Pancreas (tissue), 10 donors: ENCODE measurements at regions not wholly inside any gene's neighbourhood (a gene's known extent, or its start where the extent isn't known, plus 50 kb on each side); places are given as distances from the start of the nearest gene placed in this dataset.
A peak's percentile ranks its signal among the peaks of the same experiment; 100 is the strongest.

Experiments
- ATAC-seq, 4 donors: fragments of 200-7000 bp; cut with Tn5 transposase; one replicate each; pipeline versions ENCODE4 v1.8.0 to v1.9.1; 2020; ENCODE audit warnings: mild to moderate bottlenecking in 4 of 4, moderate library complexity in 4 of 4
- DNase-seq, 6 donors: peaks; one replicate each; pipeline ENCODE4 v3.0.0-alpha.2; 2020
- FAIRE-seq: peaks from 2 replicates; lab custom pipeline; 2012; peaks lifted over from hg19 to GRCh38; lab: Jason Lieb, UNC
- H3K27ac ChIP-seq, 4 donors: fragments of 200-600 bp; sonication (generic); 1 replicate in 3 of 4; 2 replicates in 1 of 4; pipeline versions ENCODE4 v1.5.0 to v1.8.0; 2020
- H3K27me3 ChIP-seq, 4 donors: fragments of 200-600 bp; one replicate each; pipeline ENCODE4 v1.8.0; 2021
- H3K36me3 ChIP-seq, 3 donors: fragments of 200-600 bp; sonication (generic) in 1 of 3; one replicate each; pipeline versions ENCODE4 v1.5.0 to v1.8.0; 2020 to 2021
- H3K4me1 ChIP-seq, 3 donors: fragments of 200-600 bp; one replicate each; pipeline ENCODE4 v1.8.0; 2021
- H3K4me3 ChIP-seq, 4 donors: fragments of 200-600 bp; sonication (generic) in 2 of 4; one replicate each; pipeline versions ENCODE4 v1.5.0 to v1.8.0; 2020 to 2021
- H3K9me3 ChIP-seq, 4 donors: fragments of 200-600 bp; one replicate each; pipeline ENCODE4 v1.8.0; 2021
- CTCF ChIP-seq, 4 donors: fragments of 200-600 bp; sonication (generic) in 3 of 4; IDR thresholded peaks; one replicate each; pipeline versions ENCODE4 v1.5.0 to v1.8.0; 2021; ENCODE audit warnings: antibody characterized with exemption in 4 of 4
- WGBS, 2 donors: extraction: QIAGEN DNeasy Blood & Tissue Kit; methylation state at CpG; one replicate each; pipeline ENCODE4 v1.1.7; 2013; 5-methylcytosine and 5-hydroxymethylcytosine counted together
- intact Hi-C, 3 donors: fragments of 100-400 bp; cut with DNase I; formaldehyde crosslinking; loops; one replicate each; pipeline versions ENCODE4 v1.11.1 to v1.14.2; 2022
- donor health status: healthy with polysubstance abuse.
- donor health status: DM: no; HTN: no; CAD: no; lungs with moderate emphysema.
- donor health status: DM: no; HTN: no; CAD: no.
- donor health status: control.
- donor health status: control.
- donor health status: Bipolar disorder and iron deficiency.
- donor health status: DM: yes; HTN: yes; CAD: no.
- donor health status: DM: no; HTN: no; CAD: no.
- donor health status: DM: no; HTN: no; CAD: no.
- donor health status: DM: yes; HTN: yes; CAD: no.

GRCh38 chr4:17368408-17368807 lies 143.5 kb downstream of the QDPR start:
- Histone ChIP-seq H3K4me1 (no peaks in the 10 kb centered on the region), H3K27ac (no peak overlapping the region), H3K4me3 (no peak overlapping the region), H3K27me3 (no peaks in the 10 kb centered on the region), H3K9me3 (no peaks in the 10 kb centered on the region), H3K36me3 (no peaks in the 10 kb centered on the region)
- intact Hi-C loops, result no loop called here
- no peak for TF ChIP-seq CTCF (IDR thresholded peaks at IDR 0.05)
- no peak for DNase-seq
- FAIRE-seq, result no peak
- no peak for ATAC-seq

- no peak for DNase-seq
- intact Hi-C loops, result no loop called here
- Histone ChIP-seq H3K9me3 (no peaks in the 10 kb centered on the region), H3K27me3 (no peaks in the 10 kb centered on the region), H3K4me1 (no peaks in the 10 kb centered on the region), H3K4me3 (no peak overlapping the region), H3K36me3 (no peaks in the 10 kb centered on the region), H3K27ac (no peak overlapping the region)
- WGBS, 2 donors, result 80 to 90% methylated on average over 1 of the region's 1 CpG
- TF ChIP-seq CTCF (IDR thresholded peaks at IDR 0.05), result no peak
- FAIRE-seq, result no peak
- ATAC-seq, result no peak
Observed at GRCh38 chr4:17367201-17367600, 144.7 kb downstream of the QDPR start.

GRCh38 chr4:17366496-17366895 lies 145.4 kb downstream of the QDPR start:
- no peak for TF ChIP-seq CTCF (IDR thresholded peaks at IDR 0.05)
- FAIRE-seq, result no peak
- Histone ChIP-seq H3K27me3 (no peaks in the 10 kb centered on the region), H3K36me3 (no peaks in the 10 kb centered on the region), H3K4me3 (no peak overlapping the region), H3K9me3 (no peaks in the 10 kb centered on the region), H3K4me1 (no peaks in the 10 kb centered on the region), H3K27ac (no peak overlapping the region)
- no peak for DNase-seq
- peak in 1 of 4 donors; percentile 29 for ATAC-seq
- intact Hi-C loops, result no loop called here
- WGBS, 2 donors, result 49 to 56% methylated on average over 1 of the region's 1 CpG

- Histone ChIP-seq H3K27me3 (no peaks in the 10 kb centered on the region), H3K9me3 (no peaks in the 10 kb centered on the region), H3K4me1 (no peaks in the 10 kb centered on the region), H3K36me3 (no peaks in the 10 kb centered on the region), H3K4me3 (no peak overlapping the region), H3K27ac (no peak overlapping the region)
- WGBS, 2 donors, result 72 to 86% methylated on average over 1 of the region's 1 CpG
- TF ChIP-seq CTCF (IDR thresholded peaks at IDR 0.05), result no peak
- DNase-seq (no peak), ATAC-seq (no peak), FAIRE-seq (no peak)
- intact Hi-C loops, result no loop called here
Observed at GRCh38 chr4:17362430-17362829, 149.5 kb downstream of the QDPR start.

GRCh38 chr4:17358241-17358640 lies 153.6 kb downstream of the QDPR start:
- no peaks in the 10 kb centered on the region for H3K9me3 ChIP-seq
- no peak for TF ChIP-seq CTCF (IDR thresholded peaks at IDR 0.05)
- FAIRE-seq (no peak), ATAC-seq (no peak), DNase-seq (no peak)
- 67 to 83% methylated on average over 4 of the region's 4 CpGs for WGBS, 2 donors
- no peak overlapping the region for H3K4me3 ChIP-seq
- no peaks in the 10 kb centered on the region for H3K36me3 ChIP-seq
- no peaks in the 10 kb centered on the region for H3K27me3 ChIP-seq
- H3K4me1 ChIP-seq, result no peaks in the 10 kb centered on the region
- intact Hi-C loops, result no loop called here
- no peak overlapping the region for H3K27ac ChIP-seq
